Smooth muscle cell (in vitro differentiated cells): ENCODE measurements at regions not wholly inside any gene's neighbourhood (a gene's known extent, or its start where the extent isn't known, plus 50 kb on each side); places are given as distances from the start of the nearest gene placed in this dataset.

Experiments
- DNase-seq: peaks from one replicate; lab custom pipeline; 2025; ENCODE audit not compliant: unreplicated experiment; lab: John Stamatoyannopoulos, UW
- H2AFZ ChIP-seq: fragments of 200-600 bp; sonication (generic); 2 replicates; pipeline ENCODE4 v1.6.0; 2016; ENCODE audit warnings: antibody characterized with exemption, low read depth, mild to moderate bottlenecking
- H3F3A ChIP-seq: fragments of 200-600 bp; sonication (generic); 2 replicates; pipeline ENCODE4 v1.6.0; 2017; ENCODE audit warnings: antibody characterized with exemption, low read depth
- H3K27ac ChIP-seq: fragments of 200-600 bp; sonication (generic); 2 replicates; pipeline ENCODE4 v1.5.1; 2016; ENCODE audit warnings: low read depth, mild to moderate bottlenecking
- H3K27me3 ChIP-seq: fragments of 200-600 bp; sonication (generic); 2 replicates; pipeline ENCODE4 v1.6.1; 2016; ENCODE audit warnings: low read depth, mild to moderate bottlenecking
- H3K36me3 ChIP-seq: fragments of 200-600 bp; sonication (generic); 2 replicates; pipeline ENCODE4 v1.5.1; 2016; ENCODE audit warnings: low read depth
- H3K4me1 ChIP-seq: fragments of 200-600 bp; sonication (generic); 2 replicates; pipeline ENCODE4 v1.5.1; 2016; ENCODE audit warnings: low read depth
- H3K4me2 ChIP-seq: fragments of 200-600 bp; sonication (generic); 2 replicates; pipeline ENCODE4 v1.6.0; 2016; ENCODE audit warnings: mild to moderate bottlenecking
- H3K4me3 ChIP-seq: fragments of 200-600 bp; sonication (generic); 2 replicates; pipeline ENCODE4 v1.5.1; 2016; ENCODE audit warnings: mild to moderate bottlenecking
- H3K79me2 ChIP-seq: fragments of 200-600 bp; sonication (generic); 2 replicates; pipeline ENCODE4 v1.6.0; 2016; ENCODE audit warnings: low read depth, mild to moderate bottlenecking
- H3K9ac ChIP-seq: fragments of 200-600 bp; sonication (generic); 2 replicates; pipeline ENCODE4 v1.6.0; 2016; ENCODE audit warnings: low read depth
- H3K9me3 ChIP-seq: fragments of 200-600 bp; sonication (generic); replicated peaks from 2 replicates; pipeline ENCODE4 v1.5.1; 2016; ENCODE audit warnings: low read depth
- H4K20me1 ChIP-seq: fragments of 200-600 bp; sonication (generic); 2 replicates; pipeline ENCODE4 v1.6.0; 2016; ENCODE audit warnings: low read depth
- WGBS: methylation state at CpG from one replicate; pipeline ENCODE4 v1.1.7; 2016; ENCODE audit warnings: low lambda C conversion rate; 5-methylcytosine and 5-hydroxymethylcytosine counted together
- TF ChIP-seq, protein P1 (sequence below): fragments of 200-600 bp; sonication (generic); IDR thresholded peaks from 2 replicates; pipeline ENCODE4 v1.5.1; 2017; ENCODE audit warnings: borderline replicate concordance, mild to moderate bottlenecking, antibody characterized with exemption; ENCODE audit not compliant: insufficient read depth, poor library complexity, severe bottlenecking

DNA sequence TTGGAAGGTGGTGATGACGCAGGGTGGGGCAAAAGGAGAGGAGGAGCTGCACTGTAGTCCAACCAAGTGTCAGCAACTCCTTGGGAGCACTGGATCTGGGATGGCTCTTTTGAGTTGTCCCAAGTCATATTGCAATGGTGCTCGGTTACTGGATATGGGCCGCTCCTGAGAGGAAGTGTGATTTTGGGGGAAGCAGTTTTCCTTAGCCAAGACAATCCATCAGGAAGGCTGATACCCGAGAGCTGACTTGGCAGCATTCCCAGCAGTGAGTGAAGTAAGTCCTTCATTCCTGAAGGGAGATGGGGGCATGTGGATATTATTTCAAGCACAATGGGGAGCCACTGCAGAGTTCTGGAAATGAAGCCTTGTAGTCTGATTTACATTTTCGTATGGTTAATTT lies 354.1 kb downstream of the RFPL4B start:
- no peaks in the 10 kb centered on the region for H3K4me1 ChIP-seq
- H4K20me1 ChIP-seq, result no peaks in the 10 kb centered on the region
- H3K9ac ChIP-seq, result no peak overlapping the region
- 76% methylated on average over 5 of the region's 5 CpGs for WGBS
- TF ChIP-seq, protein P1, sequence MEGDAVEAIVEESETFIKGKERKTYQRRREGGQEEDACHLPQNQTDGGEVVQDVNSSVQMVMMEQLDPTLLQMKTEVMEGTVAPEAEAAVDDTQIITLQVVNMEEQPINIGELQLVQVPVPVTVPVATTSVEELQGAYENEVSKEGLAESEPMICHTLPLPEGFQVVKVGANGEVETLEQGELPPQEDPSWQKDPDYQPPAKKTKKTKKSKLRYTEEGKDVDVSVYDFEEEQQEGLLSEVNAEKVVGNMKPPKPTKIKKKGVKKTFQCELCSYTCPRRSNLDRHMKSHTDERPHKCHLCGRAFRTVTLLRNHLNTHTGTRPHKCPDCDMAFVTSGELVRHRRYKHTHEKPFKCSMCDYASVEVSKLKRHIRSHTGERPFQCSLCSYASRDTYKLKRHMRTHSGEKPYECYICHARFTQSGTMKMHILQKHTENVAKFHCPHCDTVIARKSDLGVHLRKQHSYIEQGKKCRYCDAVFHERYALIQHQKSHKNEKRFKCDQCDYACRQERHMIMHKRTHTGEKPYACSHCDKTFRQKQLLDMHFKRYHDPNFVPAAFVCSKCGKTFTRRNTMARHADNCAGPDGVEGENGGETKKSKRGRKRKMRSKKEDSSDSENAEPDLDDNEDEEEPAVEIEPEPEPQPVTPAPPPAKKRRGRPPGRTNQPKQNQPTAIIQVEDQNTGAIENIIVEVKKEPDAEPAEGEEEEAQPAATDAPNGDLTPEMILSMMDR, result no peak
- H3K27ac ChIP-seq, result no peak overlapping the region
- H3F3A ChIP-seq, result no peaks in the 10 kb centered on the region
- no peaks in the 10 kb centered on the region for H3K36me3 ChIP-seq
- H3K79me2 ChIP-seq, result no peaks in the 10 kb centered on the region
- peak overlapping the region; percentile 49 for H2AFZ ChIP-seq
- H3K4me2 ChIP-seq, result no peak overlapping the region
- H3K27me3 ChIP-seq, result no peaks in the 10 kb centered on the region
- no peak overlapping the region for H3K4me3 ChIP-seq
- DNase-seq, result no peak
- H3K9me3 ChIP-seq, result no peaks in the 10 kb centered on the region

DNA sequence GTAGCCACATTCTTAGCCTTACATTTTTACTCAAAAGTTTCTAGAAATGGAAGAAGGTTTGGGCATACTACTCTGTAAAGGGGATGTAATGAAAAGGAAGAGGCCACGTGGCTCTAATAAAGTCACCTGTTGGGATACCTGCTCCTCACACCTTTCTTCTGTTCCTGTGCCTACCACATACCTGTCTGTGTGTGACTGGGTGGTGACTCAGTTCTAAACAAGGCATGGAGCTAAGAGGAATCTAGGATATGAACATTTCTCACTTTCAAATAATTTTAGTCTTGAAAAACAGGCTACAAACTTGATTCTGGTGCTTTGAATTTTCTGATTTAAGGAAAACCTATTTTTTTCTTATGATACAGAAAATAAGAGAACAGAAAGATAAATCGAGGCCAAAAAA lies 363.6 kb downstream of the RFPL4B start:
- H3F3A ChIP-seq, result no peaks in the 10 kb centered on the region
- H3K4me2 ChIP-seq, result no peak overlapping the region
- no peaks in the 10 kb centered on the region for H3K79me2 ChIP-seq
- no peak overlapping the region for H2AFZ ChIP-seq
- H3K36me3 ChIP-seq, result no peaks in the 10 kb centered on the region
- H3K27me3 ChIP-seq, result no peaks in the 10 kb centered on the region
- no peak overlapping the region for H3K4me3 ChIP-seq
- H3K9ac ChIP-seq, result no peak overlapping the region
- WGBS, result 74% methylated on average over 2 of the region's 2 CpGs
- H3K9me3 ChIP-seq, result no peaks in the 10 kb centered on the region
- no peak overlapping the region for H3K27ac ChIP-seq
- no peaks in the 10 kb centered on the region for H3K4me1 ChIP-seq
- TF ChIP-seq, protein P1, result no peak
- DNase-seq, result no peak
- no peaks in the 10 kb centered on the region for H4K20me1 ChIP-seq

DNA sequence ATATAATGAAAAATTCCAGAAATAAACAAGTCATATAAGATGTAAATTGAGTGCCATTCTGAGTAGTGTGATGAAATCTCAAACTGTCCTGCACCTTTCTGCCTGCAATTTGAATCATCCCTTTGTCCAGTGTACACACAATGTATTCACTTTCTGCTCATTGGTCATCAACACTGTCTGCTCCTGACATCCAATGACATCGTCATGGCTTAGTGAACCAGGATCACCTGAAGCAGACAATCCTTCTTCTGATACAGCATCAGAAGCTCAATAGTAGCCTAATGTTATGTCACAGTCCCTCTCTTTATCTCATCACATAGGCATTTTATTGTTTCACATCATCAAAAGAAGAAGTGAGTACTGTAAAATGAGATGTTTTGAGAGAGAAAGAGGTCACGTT lies 366.3 kb downstream of the RFPL4B start:
- Histone ChIP-seq H3K4me2 (no peak overlapping the region), H2AFZ (no peak overlapping the region), H3K4me3 (no peak overlapping the region), H3K79me2 (no peaks in the 10 kb centered on the region), H3K4me1 (no peaks in the 10 kb centered on the region), H3K27me3 (no peaks in the 10 kb centered on the region), H3K36me3 (no peaks in the 10 kb centered on the region), H3K9ac (no peak overlapping the region), H3K27ac (no peak overlapping the region), H3K9me3 (no peaks in the 10 kb centered on the region), H3F3A (no peaks in the 10 kb centered on the region), H4K20me1 (no peaks in the 10 kb centered on the region)
- 91% methylated on average over 2 of the region's 2 CpGs for WGBS
- DNase-seq, result no peak
- TF ChIP-seq, protein P1, result no peak

DNA sequence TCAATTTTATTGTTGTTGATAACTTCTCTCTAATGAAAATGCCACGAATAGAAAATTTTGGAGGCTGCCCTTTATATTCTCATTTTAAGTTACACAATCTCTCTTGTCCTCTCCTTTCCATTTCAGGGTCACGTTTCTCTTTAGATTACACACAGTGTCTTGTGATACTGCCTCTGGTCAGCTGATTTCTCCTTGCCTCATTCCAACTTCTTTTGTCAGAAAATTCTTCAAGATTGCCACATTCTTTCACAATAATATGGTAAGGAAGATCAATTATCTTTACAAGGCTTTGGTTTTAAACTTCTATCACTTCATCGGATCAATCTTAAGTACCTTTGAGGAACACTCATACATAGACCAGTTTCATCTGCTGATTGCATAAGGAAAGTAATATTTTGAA lies 370.3 kb downstream of the RFPL4B start:
- Histone ChIP-seq H3K9me3 (no peaks in the 10 kb centered on the region), H3K9ac (no peak overlapping the region), H4K20me1 (no peaks in the 10 kb centered on the region), H3F3A (no peaks in the 10 kb centered on the region), H3K4me1 (no peaks in the 10 kb centered on the region), H3K27me3 (no peaks in the 10 kb centered on the region), H3K27ac (no peak overlapping the region), H3K4me2 (no peak overlapping the region), H2AFZ (no peak overlapping the region), H3K79me2 (no peaks in the 10 kb centered on the region), H3K4me3 (no peak overlapping the region), H3K36me3 (no peaks in the 10 kb centered on the region)
- TF ChIP-seq, protein P1, result no peak
- WGBS, result 84% methylated on average over 3 of the region's 3 CpGs
- no peak for DNase-seq
